ENCODE measurements at regions not wholly inside any gene's neighbourhood (a gene's known extent, or its start where the extent isn't known, plus 50 kb on each side); places are given as distances from the start of the nearest gene placed in this dataset.
A peak's percentile ranks its signal among the peaks of the same experiment; 100 is the strongest.

DNA sequence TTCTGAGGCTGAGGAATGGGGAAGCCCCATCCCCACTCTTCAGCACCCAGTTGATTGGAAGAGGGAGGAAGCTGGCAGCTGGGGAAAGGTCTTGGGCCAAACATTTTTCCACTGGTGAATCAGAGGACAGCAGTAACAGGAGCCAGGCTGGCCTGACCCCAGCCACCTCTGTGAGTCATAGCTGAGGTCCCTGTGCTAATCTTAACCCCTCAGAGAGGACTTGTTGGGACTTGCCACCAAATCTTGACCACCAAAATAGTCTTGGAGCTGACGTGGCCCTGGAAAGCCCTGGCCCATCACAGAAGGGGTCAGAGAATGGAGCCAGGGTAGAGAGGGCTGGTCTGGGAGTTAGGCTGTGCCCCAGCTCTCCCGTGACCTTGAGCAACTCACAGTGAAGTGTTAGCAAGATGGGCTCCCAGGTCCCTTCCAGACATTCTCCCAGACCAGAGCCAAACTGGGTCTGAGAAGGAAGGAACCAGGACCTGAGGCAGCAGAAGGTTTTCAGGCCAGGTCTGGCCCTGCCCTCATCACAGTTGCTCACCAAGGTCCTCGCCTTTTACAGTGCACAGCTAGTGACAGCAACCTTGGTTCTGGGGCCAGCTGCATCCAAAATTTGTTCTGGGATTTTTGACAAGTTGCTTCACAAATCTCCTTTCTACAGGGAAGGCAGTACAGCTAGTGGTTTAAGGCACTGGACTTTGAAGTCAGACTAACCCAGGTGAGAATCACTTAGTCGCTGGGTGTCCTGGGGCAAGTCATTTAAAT lies 266.6 kb downstream of the CYP26B1 start:
- no peak overlapping the region for H3K27ac ChIP-seq
- peak; percentile 32 to 57 for DNase-seq (ENCODE audit: low spot score in 2 of 2)
- TF ChIP-seq CTCF (IDR thresholded peaks at IDR 0.05) (no peak), EP300 (IDR thresholded peaks at IDR 0.05) (peak in 1 of 2 donors; percentile 40)
- peaks cover 0 to 44% (median 0%) of the 10 kb centered on the region in 4 donors for H3K4me1 ChIP-seq
- no peaks in the 10 kb centered on the region for H3K27me3 ChIP-seq
- WGBS, 2 donors = 77 to 83% methylated on average over 4 of the region's 4 CpGs
- H3K36me3 ChIP-seq = no peaks in the 10 kb centered on the region
- H3K4me3 ChIP-seq = no peak overlapping the region
- H3K9me3 ChIP-seq = peaks cover 0 to 10% (median 0%) of the 10 kb centered on the region in 4 donors

- peaks cover 0 to 44% (median 0%) of the 10 kb centered on the region in 4 donors for H3K4me1 ChIP-seq
- H3K9me3 ChIP-seq = peaks cover 0 to 6% (median 0%) of the 10 kb centered on the region in 4 donors
- H3K4me3 ChIP-seq = no peak overlapping the region
- no peak for DNase-seq (ENCODE audit: low spot score in 2 of 2)
- no peaks in the 10 kb centered on the region for H3K36me3 ChIP-seq
- H3K27ac ChIP-seq = no peak overlapping the region
- H3K27me3 ChIP-seq = no peaks in the 10 kb centered on the region
- WGBS, 2 donors = 85 to 91% methylated on average over 3 of the region's 3 CpGs
- no peak for TF ChIP-seq POLR2A (IDR thresholded peaks at IDR 0.05)
- no peak for TF ChIP-seq EP300 (IDR thresholded peaks at IDR 0.05)
- no peak for TF ChIP-seq CTCF (IDR thresholded peaks at IDR 0.05)
Observed at GRCh38 chr2:71880287-71880686, 267.4 kb downstream of the CYP26B1 start.

GRCh38 chr2:71879509-71880184 lies 268.0 kb downstream of the CYP26B1 start:
- no peak overlapping the region for H3K4me3 ChIP-seq
- H3K4me1 ChIP-seq = peaks cover 0 to 44% (median 0%) of the 10 kb centered on the region in 4 donors
- WGBS, 2 donors = 72 to 81% methylated on average over 11 to 13 of the region's 13 CpGs
- no peak overlapping the region for H3K27ac ChIP-seq
- H3K9me3 ChIP-seq = peaks cover 0 to 2% (median 0%) of the 10 kb centered on the region in 4 donors
- TF ChIP-seq EP300 (IDR thresholded peaks at IDR 0.05) (no peak), CTCF (IDR thresholded peaks at IDR 0.05) (no peak), POLR2A (IDR thresholded peaks at IDR 0.05) (no peak)
- H3K36me3 ChIP-seq = no peaks in the 10 kb centered on the region
- DNase-seq (ENCODE audit: low spot score in 2 of 2) = no peak
- H3K27me3 ChIP-seq = no peaks in the 10 kb centered on the region

DNA sequence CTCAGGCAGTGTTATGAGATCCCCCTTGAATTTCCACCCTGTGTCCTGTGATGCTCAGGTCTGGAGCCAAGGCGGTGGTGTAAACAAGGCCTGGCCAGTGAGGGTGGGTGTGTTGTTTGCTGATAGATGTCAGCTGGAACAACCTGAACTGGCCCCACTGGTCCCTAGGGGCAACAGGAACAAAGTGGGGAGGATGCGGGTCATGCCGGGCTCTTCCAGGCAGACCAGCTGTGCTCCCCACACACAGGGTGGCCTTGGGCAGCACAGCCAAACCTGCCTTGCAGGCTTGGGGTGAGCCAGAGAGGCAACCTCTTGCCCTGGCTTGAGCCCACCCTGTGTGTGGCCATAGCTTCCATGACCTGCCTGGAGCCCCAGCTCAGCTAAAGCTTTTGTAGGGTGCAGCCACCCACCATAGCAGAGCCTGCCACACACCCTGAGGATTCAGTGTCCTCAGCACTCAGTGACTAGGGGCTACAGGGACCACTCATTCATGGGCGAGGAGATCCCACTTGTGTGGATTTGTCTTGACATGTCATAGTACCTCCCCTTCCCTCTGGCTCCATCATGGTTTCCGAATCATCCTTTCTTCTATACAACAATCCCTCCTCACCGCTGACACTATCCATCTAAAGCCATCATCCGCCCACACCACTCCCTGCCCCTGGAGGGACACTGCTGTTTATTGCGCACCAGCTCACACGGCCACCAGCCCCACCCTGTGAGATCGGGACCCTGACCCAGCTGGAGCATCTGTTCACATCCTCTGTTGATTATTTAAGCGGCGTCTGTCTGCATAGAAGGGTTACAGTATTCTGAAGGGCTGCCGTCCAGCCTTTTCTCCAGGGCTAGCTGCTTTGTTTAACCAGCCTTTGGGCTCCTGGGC lies 268.8 kb downstream of the CYP26B1 start:
- Histone ChIP-seq H3K27me3 (no peaks in the 10 kb centered on the region), H3K9me3 (no peaks in the 10 kb centered on the region), H3K36me3 (no peaks in the 10 kb centered on the region), H3K4me1 (peaks cover 0 to 44% (median 0%) of the 10 kb centered on the region in 4 donors), H3K27ac (no peak overlapping the region), H3K4me3 (no peak overlapping the region)
- DNase-seq (ENCODE audit: low spot score in 2 of 2) = peak; percentile 51 to 59
- TF ChIP-seq CTCF (IDR thresholded peaks at IDR 0.05) (no peak), EP300 (IDR thresholded peaks at IDR 0.05) (peak in 1 of 2 donors; percentile 17)
- WGBS, 2 donors = 56 to 61% methylated on average over 11 to 12 of the region's 13 CpGs

Data from tibial nerve (tissue), 4 donors.